HL-60 (cell line): ENCODE measurements at regions not wholly inside any gene's neighbourhood (a gene's known extent, or its start where the extent isn't known, plus 50 kb on each side); places are given as distances from the start of the nearest gene placed in this dataset.

Experiments used
- GABPA ChIP-seq: IDR thresholded peaks from 2 replicates; pipeline ENCODE4 v1.6.1; 2012; ENCODE audit warnings: low read depth
- POLR2AphosphoS5 ChIP-seq: IDR thresholded peaks from 2 replicates; pipeline ENCODE4 v1.6.1; 2012; ENCODE audit warnings: low read depth
- TF ChIP-seq, protein P1 (sequence below): IDR thresholded peaks from one replicate; pipeline ENCODE4 v1.5.1; 2011; ENCODE audit warnings: low read length, control low read depth, inconsistent platforms; ENCODE audit not compliant: insufficient read depth
- TF ChIP-seq, protein P2 (sequence below): IDR thresholded peaks from 2 replicates; pipeline ENCODE4 v1.6.1; 2012; ENCODE audit warnings: low read depth; ENCODE audit not compliant: insufficient replicate concordance

DNA sequence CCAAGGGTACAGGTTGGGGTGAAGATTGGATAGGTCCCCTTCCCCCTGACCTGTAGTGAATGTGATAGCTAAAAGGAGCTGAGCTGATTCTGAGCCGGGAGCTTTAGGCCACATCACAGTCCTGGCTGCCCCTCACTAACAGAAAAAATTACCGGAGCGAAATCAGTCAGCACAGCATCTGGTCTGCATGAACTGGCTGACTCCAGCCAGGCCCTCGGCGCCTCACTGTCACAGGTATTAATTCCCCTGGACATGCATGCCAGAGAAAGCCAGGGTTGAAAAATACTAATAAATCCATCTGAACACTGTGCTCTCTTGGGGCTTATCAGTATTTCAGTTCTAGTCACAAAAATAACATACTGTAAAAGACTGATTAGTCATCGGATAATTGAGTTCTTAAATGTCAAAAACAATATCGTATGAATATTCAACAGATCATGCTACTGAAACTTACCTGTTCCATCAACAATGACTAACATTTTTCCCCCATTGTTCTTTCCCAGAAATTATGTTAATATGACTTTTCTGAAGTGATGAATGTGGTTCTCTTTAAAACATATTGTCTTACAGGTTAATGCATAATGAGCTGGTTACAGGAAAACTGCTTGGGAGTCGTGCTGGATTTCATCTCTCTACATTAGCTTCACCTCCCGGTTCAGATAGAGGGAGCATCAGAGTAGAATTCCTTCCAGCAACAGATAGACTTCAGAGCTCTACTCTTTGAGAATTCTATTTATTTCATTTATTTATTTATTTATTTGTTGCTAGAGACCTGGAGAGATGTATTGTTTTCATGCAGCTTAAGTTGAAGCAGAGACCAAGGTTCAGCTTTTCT, 387.7 kb downstream of the NXPE2 start:
- TF ChIP-seq, protein P1, sequence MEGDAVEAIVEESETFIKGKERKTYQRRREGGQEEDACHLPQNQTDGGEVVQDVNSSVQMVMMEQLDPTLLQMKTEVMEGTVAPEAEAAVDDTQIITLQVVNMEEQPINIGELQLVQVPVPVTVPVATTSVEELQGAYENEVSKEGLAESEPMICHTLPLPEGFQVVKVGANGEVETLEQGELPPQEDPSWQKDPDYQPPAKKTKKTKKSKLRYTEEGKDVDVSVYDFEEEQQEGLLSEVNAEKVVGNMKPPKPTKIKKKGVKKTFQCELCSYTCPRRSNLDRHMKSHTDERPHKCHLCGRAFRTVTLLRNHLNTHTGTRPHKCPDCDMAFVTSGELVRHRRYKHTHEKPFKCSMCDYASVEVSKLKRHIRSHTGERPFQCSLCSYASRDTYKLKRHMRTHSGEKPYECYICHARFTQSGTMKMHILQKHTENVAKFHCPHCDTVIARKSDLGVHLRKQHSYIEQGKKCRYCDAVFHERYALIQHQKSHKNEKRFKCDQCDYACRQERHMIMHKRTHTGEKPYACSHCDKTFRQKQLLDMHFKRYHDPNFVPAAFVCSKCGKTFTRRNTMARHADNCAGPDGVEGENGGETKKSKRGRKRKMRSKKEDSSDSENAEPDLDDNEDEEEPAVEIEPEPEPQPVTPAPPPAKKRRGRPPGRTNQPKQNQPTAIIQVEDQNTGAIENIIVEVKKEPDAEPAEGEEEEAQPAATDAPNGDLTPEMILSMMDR: no peak
- TF ChIP-seq, protein P2, sequence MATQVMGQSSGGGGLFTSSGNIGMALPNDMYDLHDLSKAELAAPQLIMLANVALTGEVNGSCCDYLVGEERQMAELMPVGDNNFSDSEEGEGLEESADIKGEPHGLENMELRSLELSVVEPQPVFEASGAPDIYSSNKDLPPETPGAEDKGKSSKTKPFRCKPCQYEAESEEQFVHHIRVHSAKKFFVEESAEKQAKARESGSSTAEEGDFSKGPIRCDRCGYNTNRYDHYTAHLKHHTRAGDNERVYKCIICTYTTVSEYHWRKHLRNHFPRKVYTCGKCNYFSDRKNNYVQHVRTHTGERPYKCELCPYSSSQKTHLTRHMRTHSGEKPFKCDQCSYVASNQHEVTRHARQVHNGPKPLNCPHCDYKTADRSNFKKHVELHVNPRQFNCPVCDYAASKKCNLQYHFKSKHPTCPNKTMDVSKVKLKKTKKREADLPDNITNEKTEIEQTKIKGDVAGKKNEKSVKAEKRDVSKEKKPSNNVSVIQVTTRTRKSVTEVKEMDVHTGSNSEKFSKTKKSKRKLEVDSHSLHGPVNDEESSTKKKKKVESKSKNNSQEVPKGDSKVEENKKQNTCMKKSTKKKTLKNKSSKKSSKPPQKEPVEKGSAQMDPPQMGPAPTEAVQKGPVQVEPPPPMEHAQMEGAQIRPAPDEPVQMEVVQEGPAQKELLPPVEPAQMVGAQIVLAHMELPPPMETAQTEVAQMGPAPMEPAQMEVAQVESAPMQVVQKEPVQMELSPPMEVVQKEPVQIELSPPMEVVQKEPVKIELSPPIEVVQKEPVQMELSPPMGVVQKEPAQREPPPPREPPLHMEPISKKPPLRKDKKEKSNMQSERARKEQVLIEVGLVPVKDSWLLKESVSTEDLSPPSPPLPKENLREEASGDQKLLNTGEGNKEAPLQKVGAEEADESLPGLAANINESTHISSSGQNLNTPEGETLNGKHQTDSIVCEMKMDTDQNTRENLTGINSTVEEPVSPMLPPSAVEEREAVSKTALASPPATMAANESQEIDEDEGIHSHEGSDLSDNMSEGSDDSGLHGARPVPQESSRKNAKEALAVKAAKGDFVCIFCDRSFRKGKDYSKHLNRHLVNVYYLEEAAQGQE: no peak
- no peak for TF ChIP-seq GABPA
- TF ChIP-seq POLR2AphosphoS5: no peak
